Uterus (tissue), 2 donors: ENCODE measurements at regions not wholly inside any gene's neighbourhood (a gene's known extent, or its start where the extent isn't known, plus 50 kb on each side); places are given as distances from the start of the nearest gene placed in this dataset.

Experiments
- CTCF ChIP-seq, 4 experiments: fragments of 200-600 bp in 2 of 4; fragments of 450-650 bp in 2 of 4; sonication (generic) in 2 of 4; IDR thresholded peaks; one replicate each; pipeline ENCODE4 v1.5.1; 2016 to 2019; ENCODE audit warnings: antibody characterized with exemption in 4 of 4, mild to moderate bottlenecking in 2 of 4, moderate library complexity in 1 of 4
- POLR2A ChIP-seq, 2 donors: fragments of 450-650 bp; IDR thresholded peaks; one replicate each; pipeline ENCODE4 v1.6.1; 2016; ENCODE audit warnings: antibody characterized with exemption in 2 of 2, mild to moderate bottlenecking in 1 of 2, moderate library complexity in 1 of 2

- TF ChIP-seq CTCF (IDR thresholded peaks at IDR 0.05) (no peak), POLR2A (IDR thresholded peaks at IDR 0.05) (no peak)
Measured at GRCh38 chr6:48525849-48526248, 414.9 kb upstream of the PTCHD4 start.
